Psoas muscle (tissue), 7 donors: ENCODE measurements at regions not wholly inside any gene's neighbourhood (a gene's known extent, or its start where the extent isn't known, plus 50 kb on each side); places are given as distances from the start of the nearest gene placed in this dataset.

Experiments used
- ATAC-seq, 4 donors: fragments of 200-7000 bp; cut with Tn5 transposase; one replicate each; pipeline ENCODE4 v1.9.1; 2020; ENCODE audit warnings: moderate library complexity in 3 of 4, mild to moderate bottlenecking in 2 of 4
- DNase-seq, 2 donors: peaks; one replicate each; pipeline ENCODE4 v3.0.0-alpha.2; 2020
- H3K27ac ChIP-seq: fragments of 200-600 bp; one replicate; pipeline ENCODE4 v1.8.0; 2022
- H3K27me3 ChIP-seq, 3 donors: fragments of 200-600 bp in 1 of 3; one replicate each; pipeline versions ENCODE4 v1.6.1 to v1.8.0; 2013 to 2022; ENCODE audit warnings: low read length in 2 of 3, mild to moderate bottlenecking in 2 of 3, moderate library complexity in 1 of 3; ENCODE audit not compliant: insufficient read depth in 3 of 3
- H3K36me3 ChIP-seq, 2 donors: fragments of 200-600 bp in 1 of 2; one replicate each; pipeline versions ENCODE4 v1.6.1 to v1.8.0; 2013 to 2022; ENCODE audit warnings: low read depth in 1 of 2, mild to moderate bottlenecking in 1 of 2, moderate library complexity in 1 of 2; ENCODE audit not compliant: insufficient read depth in 1 of 2
- H3K4me1 ChIP-seq: fragments of 200-600 bp; one replicate; pipeline ENCODE4 v1.8.0; 2022
- H3K4me3 ChIP-seq: fragments of 200-600 bp; one replicate; pipeline ENCODE4 v1.8.0; 2022; ENCODE audit warnings: mild to moderate bottlenecking
- H3K9me3 ChIP-seq: fragments of 200-600 bp; one replicate; pipeline ENCODE4 v1.8.0; 2022
- WGBS, 3 donors: extraction: QIAGEN DNeasy Blood & Tissue Kit; methylation state at CpG; one replicate each; pipeline versions ENCODE4 v1.1.6 to v1.1.7; 2013; 5-methylcytosine and 5-hydroxymethylcytosine counted together
- intact Hi-C, 2 donors: fragments of 100-400 bp; cut with DNase I; formaldehyde crosslinking; loops; one replicate each; pipeline versions ENCODE4 v1.11.0 to v1.14.2; 2022
- TF ChIP-seq, protein P1 (sequence below): fragments of 200-600 bp; IDR thresholded peaks from one replicate; pipeline ENCODE4 v1.8.0; 2022; ENCODE audit warnings: antibody characterized with exemption
- donor health status: healthy with polysubstance abuse.
- donor health status: DM: no; HTN: no; CAD: no; lungs with moderate emphysema.
- donor health status: Bipolar disorder and iron deficiency.
- donor health status: healthy.
- donor health status: DM: yes; HTN: yes; CAD: no.
- donor health status: DM: no; HTN: no; CAD: no.
- donor health status: DM: yes; HTN: yes; CAD: no.

DNA sequence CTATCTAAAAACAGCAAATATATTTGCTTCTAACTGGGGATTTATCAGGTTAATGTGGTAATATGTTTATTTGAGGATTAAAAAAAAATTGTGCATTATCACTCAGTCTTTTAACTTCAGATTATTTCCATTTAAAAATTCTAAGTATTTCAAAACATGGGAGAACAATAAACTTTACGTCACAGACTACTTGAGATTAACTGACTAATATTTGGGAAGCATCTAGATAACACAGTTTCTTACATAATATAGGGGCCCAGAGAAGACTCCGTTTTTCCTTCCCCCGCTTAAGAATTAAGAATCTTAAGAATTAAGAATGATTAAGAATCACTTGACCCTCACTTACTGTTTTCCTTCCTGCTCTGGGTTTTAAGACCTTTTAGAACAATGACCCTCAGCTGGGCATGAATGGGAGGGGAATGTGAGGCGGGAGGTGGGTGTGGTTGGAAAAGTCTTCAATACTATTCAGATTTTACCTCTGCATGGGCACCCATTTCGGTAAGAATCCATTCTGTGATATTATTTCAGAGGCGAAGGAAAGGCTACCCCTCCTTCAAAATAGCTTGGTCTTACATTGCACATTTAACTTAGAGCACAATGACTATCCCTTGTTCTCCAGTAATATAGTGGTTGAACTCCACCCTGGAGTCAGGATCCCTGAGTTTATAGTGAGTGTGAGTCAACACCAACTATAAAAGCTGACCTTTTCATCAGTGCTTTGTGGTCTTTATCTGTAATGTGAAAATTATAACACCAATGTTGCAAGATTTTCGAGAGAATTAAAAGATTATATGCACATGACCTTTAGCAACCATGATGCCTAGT, 821.3 kb downstream of the USP25 start:
- Histone ChIP-seq H3K27ac (no peak overlapping the region), H3K9me3 (no peaks in the 10 kb centered on the region), H3K36me3 (no peaks in the 10 kb centered on the region), H3K4me1 (no peaks in the 10 kb centered on the region), H3K4me3 (no peak overlapping the region), H3K27me3 (no peaks in the 10 kb centered on the region)
- TF ChIP-seq, protein P1, sequence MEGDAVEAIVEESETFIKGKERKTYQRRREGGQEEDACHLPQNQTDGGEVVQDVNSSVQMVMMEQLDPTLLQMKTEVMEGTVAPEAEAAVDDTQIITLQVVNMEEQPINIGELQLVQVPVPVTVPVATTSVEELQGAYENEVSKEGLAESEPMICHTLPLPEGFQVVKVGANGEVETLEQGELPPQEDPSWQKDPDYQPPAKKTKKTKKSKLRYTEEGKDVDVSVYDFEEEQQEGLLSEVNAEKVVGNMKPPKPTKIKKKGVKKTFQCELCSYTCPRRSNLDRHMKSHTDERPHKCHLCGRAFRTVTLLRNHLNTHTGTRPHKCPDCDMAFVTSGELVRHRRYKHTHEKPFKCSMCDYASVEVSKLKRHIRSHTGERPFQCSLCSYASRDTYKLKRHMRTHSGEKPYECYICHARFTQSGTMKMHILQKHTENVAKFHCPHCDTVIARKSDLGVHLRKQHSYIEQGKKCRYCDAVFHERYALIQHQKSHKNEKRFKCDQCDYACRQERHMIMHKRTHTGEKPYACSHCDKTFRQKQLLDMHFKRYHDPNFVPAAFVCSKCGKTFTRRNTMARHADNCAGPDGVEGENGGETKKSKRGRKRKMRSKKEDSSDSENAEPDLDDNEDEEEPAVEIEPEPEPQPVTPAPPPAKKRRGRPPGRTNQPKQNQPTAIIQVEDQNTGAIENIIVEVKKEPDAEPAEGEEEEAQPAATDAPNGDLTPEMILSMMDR = no peak
- WGBS, 3 donors = 90 to 96% (median 92%) methylated on average over 7 of the region's 7 CpGs
- intact Hi-C loops = no loop called here
- ATAC-seq (no peak), DNase-seq (no peak)

DNA sequence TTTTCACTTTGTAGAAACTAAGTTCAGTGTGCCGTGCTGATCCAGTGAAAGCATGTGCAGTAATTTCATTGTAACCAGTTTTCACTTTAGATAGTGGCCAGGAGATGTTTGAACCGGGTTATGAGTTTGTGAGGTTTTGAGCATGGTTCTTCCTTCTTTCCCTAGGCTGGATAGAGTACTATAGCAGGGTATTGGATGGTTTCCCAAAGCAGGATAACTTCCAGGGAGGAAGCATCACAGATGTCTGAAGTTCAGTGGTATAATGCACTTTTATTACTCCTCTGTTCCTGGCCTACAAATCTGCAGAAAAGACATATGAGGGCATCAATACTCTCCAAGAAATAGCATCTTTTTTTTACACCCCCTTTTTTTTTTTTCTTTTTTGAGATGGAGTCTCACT, 823.1 kb downstream of the USP25 start:
- no peaks in the 10 kb centered on the region for H3K4me1 ChIP-seq
- H3K36me3 ChIP-seq = no peaks in the 10 kb centered on the region
- ATAC-seq (no peak), DNase-seq (no peak)
- 63 to 73% (median 67%) methylated on average over 2 of the region's 2 CpGs for WGBS, 3 donors
- H3K9me3 ChIP-seq = no peaks in the 10 kb centered on the region
- no peak overlapping the region for H3K4me3 ChIP-seq
- H3K27me3 ChIP-seq = no peaks in the 10 kb centered on the region
- intact Hi-C loops = no loop called here
- no peak overlapping the region for H3K27ac ChIP-seq
- TF ChIP-seq, protein P1 = no peak

DNA sequence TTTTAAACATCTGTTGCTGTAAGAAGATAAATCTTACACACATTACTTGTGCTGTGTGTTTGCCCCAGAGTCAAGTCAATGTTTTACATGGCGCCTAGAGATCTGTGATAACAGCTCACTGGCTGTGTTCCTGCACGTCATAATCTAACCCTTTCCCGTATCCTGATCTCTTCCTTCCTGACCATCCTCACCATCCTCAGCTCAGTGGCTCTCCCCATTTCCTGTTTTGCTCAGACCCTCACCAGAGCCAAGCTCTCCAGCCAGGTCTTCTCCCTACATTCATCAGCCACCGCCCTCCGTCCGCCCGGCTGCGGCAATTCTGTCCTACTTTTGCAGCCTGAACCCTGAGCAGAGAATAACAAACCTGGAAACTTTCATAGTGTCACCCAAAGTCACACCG, 824.7 kb downstream of the USP25 start:
- H3K27me3 ChIP-seq = no peaks in the 10 kb centered on the region
- 90 to 97% (median 93%) methylated on average over 9 of the region's 9 CpGs for WGBS, 3 donors
- no peaks in the 10 kb centered on the region for H3K9me3 ChIP-seq
- intact Hi-C loops = no loop called here
- DNase-seq (no peak), ATAC-seq (no peak)
- no peaks in the 10 kb centered on the region for H3K36me3 ChIP-seq
- TF ChIP-seq, protein P1 = no peak
- no peaks in the 10 kb centered on the region for H3K4me1 ChIP-seq
- H3K27ac ChIP-seq = no peak overlapping the region
- no peak overlapping the region for H3K4me3 ChIP-seq

DNA sequence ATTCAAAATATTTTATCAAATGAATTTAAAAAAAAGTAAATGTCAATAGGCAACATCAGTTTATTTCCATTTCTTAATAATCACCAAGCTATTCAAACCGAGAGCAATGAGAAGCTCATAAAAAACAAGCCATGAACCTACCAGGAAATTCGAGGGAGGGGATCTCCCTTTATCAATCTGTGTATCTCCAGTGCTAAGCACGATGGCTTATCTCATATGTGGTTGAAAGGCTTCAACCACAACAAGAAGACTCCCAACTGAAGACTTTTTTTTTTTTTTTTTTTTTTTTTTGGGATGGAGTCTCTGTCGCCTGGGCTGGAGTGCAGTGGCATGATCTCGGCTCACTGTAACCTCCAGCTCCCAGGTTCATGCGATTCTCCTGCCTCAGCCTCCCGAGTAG, 833.3 kb downstream of the USP25 start:
- ATAC-seq (no peak), DNase-seq (no peak)
- Histone ChIP-seq H3K9me3 (no peaks in the 10 kb centered on the region), H3K4me1 (peaks cover 6% of the 10 kb centered on the region), H3K27me3 (no peaks in the 10 kb centered on the region), H3K27ac (no peak overlapping the region), H3K4me3 (no peak overlapping the region), H3K36me3 (no peaks in the 10 kb centered on the region)
- WGBS, 3 donors = 87 to 95% (median 93%) methylated on average over 7 of the region's 7 CpGs
- TF ChIP-seq, protein P1 = no peak
- intact Hi-C loops = no loop called here

DNA sequence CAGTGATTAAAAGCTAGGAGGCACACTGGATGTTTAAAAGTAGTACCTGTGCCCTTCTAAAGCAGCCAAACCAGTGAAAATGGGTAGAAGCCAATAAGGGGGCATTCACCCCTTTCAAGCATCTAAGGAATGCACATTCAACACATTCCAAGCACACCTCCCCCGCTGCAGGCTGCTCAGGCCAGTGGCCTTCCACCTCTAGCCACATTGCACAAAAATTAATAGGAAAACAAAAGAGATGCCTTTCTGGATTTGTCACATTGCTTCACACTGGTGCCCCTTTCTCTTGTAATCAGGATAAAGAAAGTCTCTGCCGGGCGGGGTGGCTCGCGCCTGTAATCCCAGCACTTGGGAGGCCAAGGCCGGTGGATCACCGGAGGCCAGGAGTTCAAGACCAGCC, 834.0 kb downstream of the USP25 start:
- no peaks in the 10 kb centered on the region for H3K9me3 ChIP-seq
- TF ChIP-seq, protein P1 = no peak
- WGBS, 3 donors = 77 to 83% (median 79%) methylated on average over 7 of the region's 7 CpGs

More for the DNA sequence above, 834.0 kb downstream of the USP25 start:
- H3K4me1 ChIP-seq = peaks cover 6% of the 10 kb centered on the region
- DNase-seq = no peak
- intact Hi-C loops = no loop called here
- H3K27ac ChIP-seq = no peak overlapping the region
- H3K27me3 ChIP-seq = no peaks in the 10 kb centered on the region
- ATAC-seq = no peak
- H3K4me3 ChIP-seq = no peak overlapping the region
- no peaks in the 10 kb centered on the region for H3K36me3 ChIP-seq
